ENCODE measurements at regions not wholly inside any gene's neighbourhood (a gene's known extent, or its start where the extent isn't known, plus 50 kb on each side); places are given as distances from the start of the nearest gene placed in this dataset.
"Not testable (repeated sequence)": the region's sequence is repeated elsewhere in the genome, so short reads cannot be mapped to it uniquely, and the experiment has no call there.

GRCh38 chr14:46596236-46596635 lies 55.3 kb downstream of the RPL10L start:
- no peak for DNase-seq

GRCh38 chr14:46582826-46583225 lies 68.8 kb downstream of the RPL10L start:
- no peak for DNase-seq

GRCh38 chr14:46581036-46581671 lies 70.4 kb downstream of the RPL10L start:
- DNase-seq = peak; percentile 54

GRCh38 chr14:46574978-46575375 lies 76.6 kb downstream of the RPL10L start:
- DNase-seq = no peak

GRCh38 chr14:46574221-46574977 lies 77.2 kb downstream of the RPL10L start:
- DNase-seq = peak; percentile 52

- DNase-seq = no peak
Measured at GRCh38 chr14:46573498-46573897, 78.1 kb downstream of the RPL10L start.

GRCh38 chr14:46571970-46572369 lies 79.6 kb downstream of the RPL10L start:
- DNase-seq = peak; percentile 90

GRCh38 chr14:46568161-46568560 lies 83.4 kb downstream of the RPL10L start:
- DNase-seq = peak; percentile 37

- DNase-seq = no peak
Measured at GRCh38 chr14:46550836-46551235, 100.7 kb downstream of the RPL10L start.

- no peak for DNase-seq
Measured at GRCh38 chr14:46540986-46541385, 110.6 kb downstream of the RPL10L start.

- DNase-seq = no peak
Measured at GRCh38 chr14:46519121-46519520, 132.5 kb downstream of the RPL10L start.

- not testable (repeated sequence) for DNase-seq
Measured at GRCh38 chr14:46508752-46509151, 142.8 kb downstream of the RPL10L start.

GRCh38 chr14:46499521-46499920 lies 152.1 kb downstream of the RPL10L start:
- DNase-seq = no peak

- DNase-seq = no peak
Measured at GRCh38 chr14:46496409-46496808, 155.2 kb downstream of the RPL10L start.

GRCh38 chr14:46490238-46490685 lies 161.3 kb downstream of the RPL10L start:
- DNase-seq = peak; percentile 0

GRCh38 chr14:46488374-46488773 lies 163.2 kb downstream of the RPL10L start:
- DNase-seq = no peak

GRCh38 chr14:46487582-46488350 lies 163.8 kb downstream of the RPL10L start:
- no peak for DNase-seq

GRCh38 chr14:46482200-46482599 lies 169.4 kb downstream of the RPL10L start:
- no peak for DNase-seq

- no peak for DNase-seq
Measured at GRCh38 chr14:46480817-46481216, 170.8 kb downstream of the RPL10L start.

GRCh38 chr14:46472261-46472660 lies 179.3 kb downstream of the RPL10L start:
- no peak for DNase-seq

GRCh38 chr14:46464341-46464740 lies 187.2 kb downstream of the RPL10L start:
- no peak for DNase-seq

- no peak for DNase-seq
Measured at GRCh38 chr14:46451800-46452199, 199.8 kb downstream of the RPL10L start.

- no peak for DNase-seq
Measured at GRCh38 chr14:46444666-46445065, 206.9 kb downstream of the RPL10L start.
